Kidney (tissue), 13 donors: ENCODE measurements at regions not wholly inside any gene's neighbourhood (a gene's known extent, or its start where the extent isn't known, plus 50 kb on each side); places are given as distances from the start of the nearest gene placed in this dataset.

Experiments used
- DNase-seq, 5 donors: peaks; one replicate each; pipeline ENCODE4 v3.0.0-alpha.2; 2013 to 2020
- FAIRE-seq: peaks from 2 replicates; lab custom pipeline; 2012; peaks lifted over from hg19 to GRCh38; lab: Jason Lieb, UNC
- H3K27ac ChIP-seq, 2 donors: one replicate each; pipeline ENCODE4 v1.7.0; 2013; ENCODE audit warnings: low read depth in 2 of 2, low read length in 2 of 2, inconsistent platforms in 1 of 2
- H3K27me3 ChIP-seq: one replicate; pipeline ENCODE4 v1.7.1; 2013; ENCODE audit warnings: low read length, inconsistent platforms; ENCODE audit not compliant: control insufficient read depth, insufficient read depth
- H3K36me3 ChIP-seq, 3 donors: one replicate each; pipeline versions ENCODE4 v1.7.0 to v1.7.1; 2013; ENCODE audit warnings: low read length in 3 of 3, control low read depth in 1 of 3, inconsistent platforms in 1 of 3; ENCODE audit not compliant: insufficient read depth in 3 of 3, control insufficient read depth in 2 of 3
- H3K4me1 ChIP-seq, 3 donors: one replicate each; pipeline versions ENCODE4 v1.7.0 to v1.7.1; 2013; ENCODE audit warnings: low read length in 3 of 3, inconsistent platforms in 1 of 3, low read depth in 1 of 3; ENCODE audit not compliant: control insufficient read depth in 2 of 3, insufficient read depth in 2 of 3
- H3K4me3 ChIP-seq, 3 donors: one replicate each; pipeline versions ENCODE4 v1.7.0 to v1.8.1; 2013; ENCODE audit warnings: low read length in 3 of 3, control low read depth in 1 of 3, inconsistent platforms in 1 of 3
- H3K9ac ChIP-seq, 3 donors: one replicate each; pipeline versions ENCODE4 v1.7.0 to v1.7.1; 2013; ENCODE audit warnings: low read length in 3 of 3, control low read depth in 1 of 3, inconsistent platforms in 1 of 3
- H3K9me3 ChIP-seq, 3 donors: one replicate each; pipeline versions ENCODE4 v1.7.0 to v1.7.1; 2013; ENCODE audit warnings: low read length in 3 of 3, control low read depth in 1 of 3, inconsistent platforms in 1 of 3; ENCODE audit not compliant: control insufficient read depth in 2 of 3, insufficient read depth in 1 of 3
- intact Hi-C: fragments of 100-400 bp; cut with DNase I; formaldehyde crosslinking; loops from one replicate; pipeline ENCODE4 v1.11.1; 2022
- TF ChIP-seq, protein P1 (sequence below): IDR thresholded peaks from 3 replicates; pipeline ENCODE4 v1.5.1; 2012; ENCODE audit warnings: mild to moderate bottlenecking, moderate library complexity, borderline replicate concordance; ENCODE audit not compliant: insufficient read depth; ENCODE audit errors: extremely low read depth
- donor health status: control.
- donor health status: control.
- donor health status: control.
- donor health status: control.
- donor health status: control.
- donor health status: DM: yes; HTN: yes; CAD: no.
- donor health status: Normal renal cell carcinoma (clear cell type).

DNA sequence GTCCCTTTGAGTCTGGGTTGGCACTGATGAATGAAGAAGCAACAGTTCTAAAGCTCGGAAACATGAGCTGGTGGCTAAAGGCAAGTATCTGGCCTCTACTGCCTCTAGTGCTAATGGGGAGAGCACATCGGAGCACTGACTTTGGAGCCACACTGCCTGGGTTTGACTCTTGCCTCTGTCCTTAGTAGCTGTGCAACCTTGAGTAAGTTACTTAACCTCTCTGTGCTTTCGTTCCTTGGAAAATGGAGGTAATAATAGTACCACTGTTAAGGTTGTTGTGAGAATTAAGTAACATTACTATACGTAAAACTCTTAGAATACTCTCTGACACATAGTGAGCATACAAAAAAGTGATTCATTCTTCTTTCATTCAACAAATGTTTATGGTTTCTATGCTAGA lies 211.2 kb downstream of the ATG4C start:
- DNase-seq (no peak), FAIRE-seq (no peak)
- intact Hi-C loops: no loop called here
- Histone ChIP-seq H3K9me3 (no peaks in the 10 kb centered on the region), H3K27me3 (peaks cover 4% of the 10 kb centered on the region), H3K4me1 (no peaks in the 10 kb centered on the region), H3K36me3 (no peaks in the 10 kb centered on the region), H3K4me3 (no peak overlapping the region), H3K9ac (no peak overlapping the region), H3K27ac (no peak overlapping the region)
- TF ChIP-seq, protein P1, sequence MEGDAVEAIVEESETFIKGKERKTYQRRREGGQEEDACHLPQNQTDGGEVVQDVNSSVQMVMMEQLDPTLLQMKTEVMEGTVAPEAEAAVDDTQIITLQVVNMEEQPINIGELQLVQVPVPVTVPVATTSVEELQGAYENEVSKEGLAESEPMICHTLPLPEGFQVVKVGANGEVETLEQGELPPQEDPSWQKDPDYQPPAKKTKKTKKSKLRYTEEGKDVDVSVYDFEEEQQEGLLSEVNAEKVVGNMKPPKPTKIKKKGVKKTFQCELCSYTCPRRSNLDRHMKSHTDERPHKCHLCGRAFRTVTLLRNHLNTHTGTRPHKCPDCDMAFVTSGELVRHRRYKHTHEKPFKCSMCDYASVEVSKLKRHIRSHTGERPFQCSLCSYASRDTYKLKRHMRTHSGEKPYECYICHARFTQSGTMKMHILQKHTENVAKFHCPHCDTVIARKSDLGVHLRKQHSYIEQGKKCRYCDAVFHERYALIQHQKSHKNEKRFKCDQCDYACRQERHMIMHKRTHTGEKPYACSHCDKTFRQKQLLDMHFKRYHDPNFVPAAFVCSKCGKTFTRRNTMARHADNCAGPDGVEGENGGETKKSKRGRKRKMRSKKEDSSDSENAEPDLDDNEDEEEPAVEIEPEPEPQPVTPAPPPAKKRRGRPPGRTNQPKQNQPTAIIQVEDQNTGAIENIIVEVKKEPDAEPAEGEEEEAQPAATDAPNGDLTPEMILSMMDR: no peak

DNA sequence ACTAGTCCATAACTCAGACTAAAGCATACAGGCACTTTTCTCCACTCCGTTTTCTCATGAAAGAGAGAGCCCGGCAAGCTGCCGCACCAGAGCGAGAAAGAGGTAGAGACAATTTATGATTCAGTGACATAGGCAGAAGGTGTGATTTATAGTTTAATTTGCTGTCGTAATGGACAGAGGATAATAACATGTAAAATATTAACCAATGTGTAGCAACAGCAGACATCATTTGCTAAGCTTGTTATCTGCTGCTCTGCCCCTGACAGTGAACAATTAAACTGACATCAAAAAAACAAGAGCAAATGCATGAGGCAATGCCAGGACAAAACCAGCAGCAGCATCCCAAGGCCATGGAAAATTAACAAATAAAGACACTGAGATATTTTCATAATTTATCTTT lies 214.0 kb downstream of the ATG4C start:
- no peaks in the 10 kb centered on the region for H3K9me3 ChIP-seq
- H3K4me1 ChIP-seq: no peaks in the 10 kb centered on the region
- H3K36me3 ChIP-seq: no peaks in the 10 kb centered on the region
- no peak overlapping the region for H3K9ac ChIP-seq
- no peak for DNase-seq
- H3K27me3 ChIP-seq: peaks cover 4% of the 10 kb centered on the region
- no peak overlapping the region for H3K4me3 ChIP-seq
- no peak for FAIRE-seq
- TF ChIP-seq, protein P1: no peak
- no peak overlapping the region for H3K27ac ChIP-seq
- intact Hi-C loops: no loop called here

DNA sequence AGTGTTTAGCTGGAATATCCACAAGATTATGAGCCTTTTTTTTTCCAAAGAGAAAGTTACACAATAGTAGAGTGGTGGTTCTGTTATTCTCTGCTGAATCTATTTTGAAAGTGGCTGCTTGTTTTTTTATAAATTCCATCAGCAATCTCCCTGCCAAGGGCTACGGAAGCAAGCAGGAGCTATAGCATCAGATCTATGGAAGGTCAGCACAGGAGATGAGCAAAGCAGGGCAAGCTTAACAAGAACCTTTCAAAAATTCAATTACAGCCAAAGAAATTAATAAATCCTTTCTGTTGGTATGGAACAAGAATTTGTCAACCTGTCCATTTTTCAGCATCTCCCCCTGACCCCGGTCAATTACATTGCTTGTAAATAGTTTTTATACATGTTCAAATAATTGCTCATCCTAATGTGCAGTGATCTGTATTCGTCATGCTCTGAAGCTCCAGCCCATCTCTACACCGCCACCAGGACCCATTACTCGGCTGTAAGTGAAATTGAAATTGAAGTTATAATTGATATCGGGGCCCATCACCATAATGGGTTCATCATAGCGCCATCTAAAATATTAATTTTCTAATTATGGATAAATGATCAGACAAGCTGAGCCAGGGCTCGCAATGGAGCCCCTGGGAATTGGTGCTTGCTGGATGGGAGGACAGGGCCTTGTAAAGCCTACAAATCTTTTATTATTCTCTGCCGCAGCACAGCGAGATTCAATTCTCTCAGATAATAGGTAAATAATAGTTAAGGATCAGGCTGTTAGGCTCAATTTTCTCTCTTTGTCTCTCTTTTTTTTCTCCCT lies 215.1 kb downstream of the ATG4C start:
- TF ChIP-seq, protein P1: no peak
- peaks cover 4% of the 10 kb centered on the region for H3K27me3 ChIP-seq
- H3K4me1 ChIP-seq: no peaks in the 10 kb centered on the region
- intact Hi-C loops: no loop called here
- FAIRE-seq (no peak), DNase-seq (no peak)
- H3K9me3 ChIP-seq: no peaks in the 10 kb centered on the region
- H3K27ac ChIP-seq: no peak overlapping the region
- no peak overlapping the region for H3K9ac ChIP-seq
- H3K4me3 ChIP-seq: no peak overlapping the region
- no peaks in the 10 kb centered on the region for H3K36me3 ChIP-seq

DNA sequence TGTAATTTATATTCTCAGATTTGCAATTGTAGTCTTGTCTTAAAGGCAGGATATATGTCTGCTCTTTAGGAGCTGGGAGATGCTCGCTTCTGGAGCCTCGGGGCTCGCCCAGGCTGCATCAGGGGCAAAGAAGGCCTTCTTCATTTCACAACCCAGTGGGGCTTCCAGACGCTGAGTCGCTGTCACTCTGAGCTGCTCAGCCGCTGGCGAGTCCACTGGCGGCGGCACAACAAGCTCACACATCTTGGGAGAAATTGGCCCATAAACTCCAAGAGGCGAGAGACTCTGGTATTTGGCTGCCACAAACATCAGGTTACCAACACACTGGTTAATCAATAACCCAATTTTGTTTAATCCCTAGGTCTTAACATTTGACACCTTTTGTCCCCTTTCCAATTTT lies 216.6 kb downstream of the ATG4C start:
- TF ChIP-seq, protein P1: no peak

More for the DNA sequence above, 216.6 kb downstream of the ATG4C start:
- intact Hi-C loops: no loop called here
- Histone ChIP-seq H3K27me3 (peaks cover 4% of the 10 kb centered on the region), H3K9ac (no peak overlapping the region), H3K36me3 (no peaks in the 10 kb centered on the region), H3K4me1 (no peaks in the 10 kb centered on the region), H3K9me3 (no peaks in the 10 kb centered on the region), H3K27ac (no peak overlapping the region), H3K4me3 (no peak overlapping the region)
- DNase-seq (no peak), FAIRE-seq (no peak)
